K562 (cell line): ENCODE measurements at regions not wholly inside any gene's neighbourhood (a gene's known extent, or its start where the extent isn't known, plus 50 kb on each side); places are given as distances from the start of the nearest gene placed in this dataset.

Experiments used
- ARID2 ChIP-seq: fragments of 450-650 bp; IDR thresholded peaks from 2 replicates; pipeline ENCODE4 v1.6.1; 2017; ENCODE audit warnings: antibody characterized with exemption, mild to moderate bottlenecking
- BHLHE40 ChIP-seq: IDR thresholded peaks from 2 replicates; pipeline ENCODE4 v1.6.1; 2011; ENCODE audit warnings: low read length, improper control_type of control experiment
- BMI1 ChIP-seq: fragments of 150-350 bp; IDR thresholded peaks from 2 replicates; pipeline ENCODE4 v1.6.1; 2014; ENCODE audit warnings: low read length
- CTCF ChIP-seq, 3 experiments: IDR thresholded peaks in 2 of 3; conservative IDR thresholded peaks in 1 of 3; 2 replicates each; pipeline ENCODE4 v1.5.1; 2011 to 2012; ENCODE audit warnings: low read length in 3 of 3, mild to moderate bottlenecking in 3 of 3, control low read depth in 2 of 3, improper control_type of control experiment in 1 of 3, inconsistent platforms in 1 of 3, low read depth in 1 of 3, mixed read lengths in 1 of 3, moderate library complexity in 1 of 3; ENCODE audit not compliant: insufficient read depth in 2 of 3
- ELK1 ChIP-seq: sonication (generic); formaldehyde crosslinking; IDR thresholded peaks from 2 replicates; pipeline ENCODE4 v1.8.1; 2022; ENCODE audit warnings: missing genetic modification reagents
- EP300 ChIP-seq: IDR thresholded peaks from 2 replicates; pipeline ENCODE4 v1.6.1; 2012; ENCODE audit warnings: low read length, improper control_type of control experiment
- ETV1 ChIP-seq: fragments of 450-650 bp; conservative IDR thresholded peaks from 2 replicates; pipeline ENCODE4 v1.6.1; 2016; ENCODE audit warnings: missing genetic modification characterization, control low read depth, low read depth, missing compliant biosample characterization
- HMGN3 ChIP-seq: IDR thresholded peaks from 2 replicates; pipeline ENCODE4 v1.6.1; 2011; ENCODE audit warnings: borderline replicate concordance, low read depth, mild to moderate bottlenecking, mixed read lengths, low read length; ENCODE audit not compliant: insufficient read length; ENCODE audit errors: extremely low read depth
- KHSRP ChIP-seq: fragments of 450-650 bp; IDR thresholded peaks from 2 replicates; pipeline ENCODE4 v1.6.1; 2017
- NR2C2 ChIP-seq, 2 experiments: fragments of 200-800 bp in 1 of 2; sonication (Bioruptor generic) in 1 of 2; sonication (generic) in 1 of 2; formaldehyde crosslinking in 1 of 2; IDR thresholded peaks; 2 replicates each; pipeline versions ENCODE4 v1.6.1 to v1.8.0; 2016 to 2022; ENCODE audit warnings: mild to moderate bottlenecking in 1 of 2, missing compliant biosample characterization in 1 of 2, missing genetic modification characterization in 1 of 2, missing genetic modification reagents in 1 of 2
- PTTG1 ChIP-seq: fragments of 450-650 bp; IDR thresholded peaks from 2 replicates; pipeline ENCODE4 v1.6.1; 2016; ENCODE audit warnings: low read depth, mild to moderate bottlenecking, missing genetic modification characterization, missing compliant biosample characterization
- SIN3A ChIP-seq, 2 experiments: fragments of 150-350 bp in 1 of 2; IDR thresholded peaks; 2 replicates each; pipeline ENCODE4 v1.6.1; 2011 to 2016; ENCODE audit warnings: borderline replicate concordance in 2 of 2, low read depth in 2 of 2, low read length in 2 of 2, mild to moderate bottlenecking in 2 of 2, moderate library complexity in 2 of 2; ENCODE audit not compliant: control insufficient read depth in 1 of 2
- SRF ChIP-seq, 2 experiments: fragments of 250-450, 450-650 bp in 1 of 2; sonication (Bioruptor Pico) in 1 of 2; sonication (generic) in 1 of 2; formaldehyde crosslinking; IDR thresholded peaks; 2 replicates each; pipeline versions ENCODE4 v1.5.0 to v1.5.1; 2020 to 2022; ENCODE audit warnings: mild to moderate bottlenecking in 1 of 2, missing genetic modification reagents in 1 of 2
- U2AF2 ChIP-seq: fragments of 200-400 bp; formaldehyde crosslinking; optimal IDR thresholded peaks from 2 replicates; pipeline ENCODE3; 2017; ENCODE audit warnings: low read depth, mild to moderate bottlenecking, low read length
- XRCC4 ChIP-seq: IDR thresholded peaks from one replicate; pipeline ENCODE4 v1.6.1; 2011; ENCODE audit not compliant: insufficient read depth, insufficient read length; ENCODE audit errors: extremely low read depth
- ZBTB17 ChIP-seq: fragments of 450-650 bp; formaldehyde crosslinking; IDR thresholded peaks from 2 replicates; pipeline ENCODE4 v1.4.0; 2020; ENCODE audit warnings: mild to moderate bottlenecking
- ZBTB8A ChIP-seq: fragments of 450-650 bp; IDR thresholded peaks from 2 replicates; pipeline ENCODE4 v1.6.1; 2018; ENCODE audit warnings: mild to moderate bottlenecking, moderate library complexity; ENCODE audit not compliant: partially characterized antibody
- ZNF121 ChIP-seq: sonication (generic); formaldehyde crosslinking; conservative IDR thresholded peaks from 2 replicates; pipeline ENCODE4 v1.8.0; 2022; ENCODE audit warnings: missing genetic modification reagents
- ZNF175 ChIP-seq: fragments of 200-800 bp; sonication (Bioruptor generic); IDR thresholded peaks from 2 replicates; pipeline ENCODE4 v1.6.1; 2016; ENCODE audit warnings: low read depth, mild to moderate bottlenecking, missing genetic modification characterization, missing compliant biosample characterization
- ZNF253 ChIP-seq: fragments of 250-450 bp; sonication (Bioruptor Pico); conservative IDR thresholded peaks from 2 replicates; pipeline ENCODE4 v1.6.1; 2021; ENCODE audit warnings: mild to moderate bottlenecking
- ZNF444 ChIP-seq: fragments of 250-450 bp; sonication (Bioruptor Pico); IDR thresholded peaks from 2 replicates; pipeline ENCODE4 v1.4.0; 2020; ENCODE audit warnings: mild to moderate bottlenecking, moderate library complexity
- ZNF583 ChIP-seq: fragments of 250-450 bp; sonication (Bioruptor Pico); IDR thresholded peaks from 2 replicates; pipeline ENCODE4 v1.4.0; 2020
- ZZZ3 ChIP-seq: fragments of 450-650 bp; IDR thresholded peaks from 2 replicates; pipeline ENCODE4 v1.6.1; 2016; ENCODE audit warnings: antibody characterized with exemption, mild to moderate bottlenecking, moderate library complexity
- TF ChIP-seq, protein P1 (sequence below): fragments of 200-800 bp; sonication (Bioruptor generic); IDR thresholded peaks from 2 replicates; pipeline ENCODE4 v1.6.1; 2017; ENCODE audit warnings: missing genetic modification characterization, missing compliant biosample characterization
- TF ChIP-seq, protein P2 (sequence below): fragments of 250-450 bp; sonication (Bioruptor Pico); IDR thresholded peaks from 2 replicates; pipeline ENCODE4 v1.4.0; 2020; ENCODE audit warnings: mild to moderate bottlenecking

DNA sequence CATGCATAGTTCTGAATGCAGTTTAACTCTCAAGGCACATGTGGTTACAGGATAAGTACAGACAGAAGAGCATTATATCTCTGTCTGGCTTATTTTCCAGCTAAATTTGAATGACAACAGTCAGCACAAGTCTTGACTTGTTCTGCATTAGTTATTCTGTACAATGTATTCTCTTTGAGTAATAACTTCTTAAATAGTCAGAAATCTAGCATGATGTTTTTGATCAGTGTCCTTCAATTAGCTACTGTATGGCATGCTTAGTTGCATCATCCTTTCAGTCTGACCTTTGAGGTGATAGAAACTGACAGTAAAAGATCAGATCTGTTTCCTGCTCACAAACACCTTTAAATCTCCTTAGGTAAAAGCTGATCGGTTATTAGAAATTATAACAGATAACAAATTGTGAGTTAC, 118.1 kb downstream of the ARL4A start (continued):
- TF ChIP-seq ELK1 (CRISPR knock-in tag) (no peak), ZBTB17 (CRISPR knock-in tag) (no peak), SIN3A (IDR thresholded peaks at IDR 0.05; ENCODE audit: borderline replicate concordance in 2 of 2, control insufficient read depth in 1 of 2, low read depth in 2 of 2, low read length in 2 of 2) (no peak), ZNF444 (CRISPR knock-in tag) (no peak), BMI1 (no peak), PTTG1 (tag) (no peak), U2AF2 (no peak), BHLHE40 (no peak), XRCC4 (no peak), ZZZ3 (no peak), HMGN3 (no peak), KHSRP (no peak), EP300 (no peak), ZBTB8A (no peak), ZNF253 (CRISPR knock-in tag) (no peak), NR2C2 (CRISPR knock-in tag; IDR thresholded peaks at IDR 0.05) (no peak), NR2C2 (tag; IDR thresholded peaks at IDR 0.05) (peak; percentile 62; the same call in 1 of the 2 replicates), CTCF (IDR thresholded peaks at IDR 0.05 in 2 of 3, conservative IDR thresholded peaks at IDR 0.05 in 1 of 3; ENCODE audit: insufficient read depth in 2 of 3, low read depth in 1 of 3, low read length in 3 of 3) (no peak), ETV1 (tag) (no peak), ZNF121 (CRISPR knock-in tag) (no peak), SRF (CRISPR knock-in tag; IDR thresholded peaks at IDR 0.05) (no peak), ZNF583 (CRISPR knock-in tag) (no peak), ARID2 (no peak), ZNF175 (no peak)
- TF ChIP-seq, protein P1, sequence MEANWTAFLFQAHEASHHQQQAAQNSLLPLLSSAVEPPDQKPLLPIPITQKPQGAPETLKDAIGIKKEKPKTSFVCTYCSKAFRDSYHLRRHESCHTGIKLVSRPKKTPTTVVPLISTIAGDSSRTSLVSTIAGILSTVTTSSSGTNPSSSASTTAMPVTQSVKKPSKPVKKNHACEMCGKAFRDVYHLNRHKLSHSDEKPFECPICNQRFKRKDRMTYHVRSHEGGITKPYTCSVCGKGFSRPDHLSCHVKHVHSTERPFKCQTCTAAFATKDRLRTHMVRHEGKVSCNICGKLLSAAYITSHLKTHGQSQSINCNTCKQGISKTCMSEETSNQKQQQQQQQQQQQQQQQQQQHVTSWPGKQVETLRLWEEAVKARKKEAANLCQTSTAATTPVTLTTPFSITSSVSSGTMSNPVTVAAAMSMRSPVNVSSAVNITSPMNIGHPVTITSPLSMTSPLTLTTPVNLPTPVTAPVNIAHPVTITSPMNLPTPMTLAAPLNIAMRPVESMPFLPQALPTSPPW (CRISPR knock-in tag) = no peak
- TF ChIP-seq, protein P2, sequence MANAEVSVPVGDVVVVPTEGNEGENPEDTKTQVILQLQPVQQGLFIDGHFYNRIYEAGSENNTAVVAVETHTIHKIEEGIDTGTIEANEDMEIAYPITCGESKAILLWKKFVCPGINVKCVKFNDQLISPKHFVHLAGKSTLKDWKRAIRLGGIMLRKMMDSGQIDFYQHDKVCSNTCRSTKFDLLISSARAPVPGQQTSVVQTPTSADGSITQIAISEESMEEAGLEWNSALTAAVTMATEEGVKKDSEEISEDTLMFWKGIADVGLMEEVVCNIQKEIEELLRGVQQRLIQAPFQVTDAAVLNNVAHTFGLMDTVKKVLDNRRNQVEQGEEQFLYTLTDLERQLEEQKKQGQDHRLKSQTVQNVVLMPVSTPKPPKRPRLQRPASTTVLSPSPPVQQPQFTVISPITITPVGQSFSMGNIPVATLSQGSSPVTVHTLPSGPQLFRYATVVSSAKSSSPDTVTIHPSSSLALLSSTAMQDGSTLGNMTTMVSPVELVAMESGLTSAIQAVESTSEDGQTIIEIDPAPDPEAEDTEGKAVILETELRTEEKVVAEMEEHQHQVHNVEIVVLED = no peak
